ENCODE measurements at regions not wholly inside any gene's neighbourhood (a gene's known extent, or its start where the extent isn't known, plus 50 kb on each side); places are given as distances from the start of the nearest gene placed in this dataset.

- H3K4me3 ChIP-seq (ENCODE audit: low read length): no peak overlapping the region
- DNase-seq (ENCODE audit: low read depth): no peak
- H3K36me3 ChIP-seq (ENCODE audit: control insufficient read depth, insufficient read depth, low read length, severe bottlenecking): no peaks in the 10 kb centered on the region
- H3K9ac ChIP-seq (ENCODE audit: low read length): no peak overlapping the region
- H3K4me1 ChIP-seq (ENCODE audit: control insufficient read depth, insufficient read depth, low read length): peaks cover 12% of the 10 kb centered on the region
- peaks cover 6% of the 10 kb centered on the region for H3K27me3 ChIP-seq (replicated peaks; ENCODE audit: control insufficient read depth, insufficient read depth, low read length)
- no peaks in the 10 kb centered on the region for H3K9me3 ChIP-seq (ENCODE audit: control insufficient read depth, low read length)
Observed at GRCh38 chr2:23239374-23239773, 145.6 kb upstream of the KLHL29 start.

GRCh38 chr2:23241121-23241520 is 143.9 kb upstream of the KLHL29 start:
- DNase-seq (ENCODE audit: low read depth): no peak
- peaks cover 13% of the 10 kb centered on the region for H3K4me1 ChIP-seq (ENCODE audit: control insufficient read depth, insufficient read depth, low read length)
- no peaks in the 10 kb centered on the region for H3K36me3 ChIP-seq (ENCODE audit: control insufficient read depth, insufficient read depth, low read length, severe bottlenecking)
- H3K27me3 ChIP-seq (replicated peaks; ENCODE audit: control insufficient read depth, insufficient read depth, low read length): peaks cover 6% of the 10 kb centered on the region
- no peaks in the 10 kb centered on the region for H3K9me3 ChIP-seq (ENCODE audit: control insufficient read depth, low read length)
- no peak overlapping the region for H3K4me3 ChIP-seq (ENCODE audit: low read length)
- no peak overlapping the region for H3K9ac ChIP-seq (ENCODE audit: low read length)

- peaks cover 6% of the 10 kb centered on the region for H3K27me3 ChIP-seq (replicated peaks; ENCODE audit: control insufficient read depth, insufficient read depth, low read length)
- no peak overlapping the region for H3K9ac ChIP-seq (ENCODE audit: low read length)
- H3K4me1 ChIP-seq (ENCODE audit: control insufficient read depth, insufficient read depth, low read length): peaks cover 13% of the 10 kb centered on the region
- no peaks in the 10 kb centered on the region for H3K9me3 ChIP-seq (ENCODE audit: control insufficient read depth, low read length)
- no peaks in the 10 kb centered on the region for H3K36me3 ChIP-seq (ENCODE audit: control insufficient read depth, insufficient read depth, low read length, severe bottlenecking)
- DNase-seq (ENCODE audit: low read depth): peak; percentile 50
- H3K4me3 ChIP-seq (ENCODE audit: low read length): no peak overlapping the region
Observed at GRCh38 chr2:23241611-23242245, 143.3 kb upstream of the KLHL29 start.

- Histone ChIP-seq H3K27me3 (replicated peaks; ENCODE audit: control insufficient read depth, insufficient read depth, low read length) (peaks cover 1% of the 10 kb centered on the region), H3K4me3 (ENCODE audit: low read length) (no peak overlapping the region), H3K4me1 (ENCODE audit: control insufficient read depth, insufficient read depth, low read length) (peaks cover 15% of the 10 kb centered on the region), H3K36me3 (ENCODE audit: control insufficient read depth, insufficient read depth, low read length, severe bottlenecking) (no peaks in the 10 kb centered on the region), H3K9me3 (ENCODE audit: control insufficient read depth, low read length) (no peaks in the 10 kb centered on the region), H3K9ac (ENCODE audit: low read length) (no peak overlapping the region)
- DNase-seq (ENCODE audit: low read depth): no peak
Observed at GRCh38 chr2:23243073-23243659, 141.8 kb upstream of the KLHL29 start.

GRCh38 chr2:23244617-23245016 is 140.4 kb upstream of the KLHL29 start:
- Histone ChIP-seq H3K9ac (ENCODE audit: low read length) (no peak overlapping the region), H3K9me3 (ENCODE audit: control insufficient read depth, low read length) (no peaks in the 10 kb centered on the region), H3K36me3 (ENCODE audit: control insufficient read depth, insufficient read depth, low read length, severe bottlenecking) (no peaks in the 10 kb centered on the region), H3K4me3 (ENCODE audit: low read length) (no peak overlapping the region), H3K4me1 (ENCODE audit: control insufficient read depth, insufficient read depth, low read length) (peaks cover 28% of the 10 kb centered on the region), H3K27me3 (replicated peaks; ENCODE audit: control insufficient read depth, insufficient read depth, low read length) (no peaks in the 10 kb centered on the region)
- DNase-seq (ENCODE audit: low read depth): peak; percentile 90

GRCh38 chr2:23246992-23247683 is 137.8 kb upstream of the KLHL29 start:
- Histone ChIP-seq H3K9ac (ENCODE audit: low read length) (no peak overlapping the region), H3K4me3 (ENCODE audit: low read length) (no peak overlapping the region), H3K27me3 (replicated peaks; ENCODE audit: control insufficient read depth, insufficient read depth, low read length) (no peaks in the 10 kb centered on the region), H3K36me3 (ENCODE audit: control insufficient read depth, insufficient read depth, low read length, severe bottlenecking) (no peaks in the 10 kb centered on the region), H3K4me1 (ENCODE audit: control insufficient read depth, insufficient read depth, low read length) (peaks cover 37% of the 10 kb centered on the region), H3K9me3 (ENCODE audit: control insufficient read depth, low read length) (no peaks in the 10 kb centered on the region)
- DNase-seq (ENCODE audit: low read depth): no peak

- peaks cover 37% of the 10 kb centered on the region for H3K4me1 ChIP-seq (ENCODE audit: control insufficient read depth, insufficient read depth, low read length)
- DNase-seq (ENCODE audit: low read depth): no peak
- no peaks in the 10 kb centered on the region for H3K27me3 ChIP-seq (replicated peaks; ENCODE audit: control insufficient read depth, insufficient read depth, low read length)
- H3K36me3 ChIP-seq (ENCODE audit: control insufficient read depth, insufficient read depth, low read length, severe bottlenecking): no peaks in the 10 kb centered on the region
- H3K4me3 ChIP-seq (ENCODE audit: low read length): no peak overlapping the region
- no peaks in the 10 kb centered on the region for H3K9me3 ChIP-seq (ENCODE audit: control insufficient read depth, low read length)
- H3K9ac ChIP-seq (ENCODE audit: low read length): no peak overlapping the region
Observed at GRCh38 chr2:23248667-23249066, 136.3 kb upstream of the KLHL29 start.

- no peak overlapping the region for H3K4me3 ChIP-seq (ENCODE audit: low read length)
- no peak for DNase-seq (ENCODE audit: low read depth)
- no peaks in the 10 kb centered on the region for H3K27me3 ChIP-seq (replicated peaks; ENCODE audit: control insufficient read depth, insufficient read depth, low read length)
- H3K4me1 ChIP-seq (ENCODE audit: control insufficient read depth, insufficient read depth, low read length): peaks cover 34% of the 10 kb centered on the region
- no peak overlapping the region for H3K9ac ChIP-seq (ENCODE audit: low read length)
- H3K9me3 ChIP-seq (ENCODE audit: control insufficient read depth, low read length): no peaks in the 10 kb centered on the region
- no peaks in the 10 kb centered on the region for H3K36me3 ChIP-seq (ENCODE audit: control insufficient read depth, insufficient read depth, low read length, severe bottlenecking)
Observed at GRCh38 chr2:23249348-23249747, 135.6 kb upstream of the KLHL29 start.

- Histone ChIP-seq H3K4me3 (ENCODE audit: low read length) (no peak overlapping the region), H3K9me3 (ENCODE audit: control insufficient read depth, low read length) (no peaks in the 10 kb centered on the region), H3K4me1 (ENCODE audit: control insufficient read depth, insufficient read depth, low read length) (peaks cover 24% of the 10 kb centered on the region), H3K36me3 (ENCODE audit: control insufficient read depth, insufficient read depth, low read length, severe bottlenecking) (no peaks in the 10 kb centered on the region), H3K9ac (ENCODE audit: low read length) (no peak overlapping the region), H3K27me3 (replicated peaks; ENCODE audit: control insufficient read depth, insufficient read depth, low read length) (no peaks in the 10 kb centered on the region)
- no peak for DNase-seq (ENCODE audit: low read depth)
Observed at GRCh38 chr2:23250371-23250770, 134.6 kb upstream of the KLHL29 start.

- Histone ChIP-seq H3K9me3 (ENCODE audit: control insufficient read depth, low read length) (no peaks in the 10 kb centered on the region), H3K4me1 (ENCODE audit: control insufficient read depth, insufficient read depth, low read length) (no peaks in the 10 kb centered on the region), H3K27me3 (replicated peaks; ENCODE audit: control insufficient read depth, insufficient read depth, low read length) (no peaks in the 10 kb centered on the region), H3K9ac (ENCODE audit: low read length) (no peak overlapping the region), H3K36me3 (ENCODE audit: control insufficient read depth, insufficient read depth, low read length, severe bottlenecking) (no peaks in the 10 kb centered on the region), H3K4me3 (ENCODE audit: low read length) (no peak overlapping the region)
- no peak for DNase-seq (ENCODE audit: low read depth)
Observed at GRCh38 chr2:23256643-23257042, 128.3 kb upstream of the KLHL29 start.

- no peak for DNase-seq (ENCODE audit: low read depth)
- Histone ChIP-seq H3K27me3 (replicated peaks; ENCODE audit: control insufficient read depth, insufficient read depth, low read length) (no peaks in the 10 kb centered on the region), H3K9me3 (ENCODE audit: control insufficient read depth, low read length) (no peaks in the 10 kb centered on the region), H3K9ac (ENCODE audit: low read length) (no peak overlapping the region), H3K4me3 (ENCODE audit: low read length) (no peak overlapping the region), H3K4me1 (ENCODE audit: control insufficient read depth, insufficient read depth, low read length) (peaks cover 3% of the 10 kb centered on the region), H3K36me3 (ENCODE audit: control insufficient read depth, insufficient read depth, low read length, severe bottlenecking) (no peaks in the 10 kb centered on the region)
Observed at GRCh38 chr2:23260621-23261020, 124.4 kb upstream of the KLHL29 start.
